ENCODE measurements at regions not wholly inside any gene's neighbourhood (a gene's known extent, or its start where the extent isn't known, plus 50 kb on each side); places are given as distances from the start of the nearest gene placed in this dataset.
"Not testable (repeated sequence)": the region's sequence is repeated elsewhere in the genome, so short reads cannot be mapped to it uniquely, and the experiment has no call there.

DNA sequence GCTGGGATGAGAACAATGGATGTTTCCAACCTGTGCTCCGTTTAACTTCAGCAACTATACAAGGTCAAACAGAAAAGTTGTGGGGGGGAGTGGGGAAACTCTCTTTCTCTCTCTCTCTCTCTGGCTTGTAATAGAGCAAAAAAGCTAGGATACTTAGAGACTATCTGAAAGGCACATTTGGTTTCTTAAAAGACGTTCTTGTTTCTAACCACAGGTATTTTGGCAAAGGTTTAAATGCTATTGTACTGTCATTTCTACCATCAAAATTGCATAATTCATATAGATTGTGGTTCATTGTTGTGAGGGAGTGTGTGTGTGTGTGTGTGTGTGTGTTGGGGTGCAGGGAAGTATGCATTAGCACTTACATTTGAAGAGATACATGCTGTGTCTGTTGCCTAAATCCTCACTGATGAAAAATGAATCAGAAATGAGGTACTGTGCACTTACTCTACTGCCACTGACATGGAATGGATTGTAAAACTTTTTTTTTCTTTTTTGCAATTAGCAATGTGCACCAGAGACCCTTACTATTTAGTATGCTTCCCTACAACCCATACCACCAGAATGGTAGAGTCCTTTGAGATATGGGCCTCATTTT is 841.0 kb upstream of the PIK3C3 start:
- DNase-seq: no peak

- no peak for DNase-seq
These were observed 855.6 kb upstream of the PIK3C3 start for GRCh38 chr18:41099451-41099850.

- DNase-seq: peak; percentile 84
These were observed 858.5 kb upstream of the PIK3C3 start for GRCh38 chr18:41096504-41096903.

GRCh38 chr18:41077076-41077475 is 878.0 kb upstream of the PIK3C3 start:
- no peak for DNase-seq

DNA sequence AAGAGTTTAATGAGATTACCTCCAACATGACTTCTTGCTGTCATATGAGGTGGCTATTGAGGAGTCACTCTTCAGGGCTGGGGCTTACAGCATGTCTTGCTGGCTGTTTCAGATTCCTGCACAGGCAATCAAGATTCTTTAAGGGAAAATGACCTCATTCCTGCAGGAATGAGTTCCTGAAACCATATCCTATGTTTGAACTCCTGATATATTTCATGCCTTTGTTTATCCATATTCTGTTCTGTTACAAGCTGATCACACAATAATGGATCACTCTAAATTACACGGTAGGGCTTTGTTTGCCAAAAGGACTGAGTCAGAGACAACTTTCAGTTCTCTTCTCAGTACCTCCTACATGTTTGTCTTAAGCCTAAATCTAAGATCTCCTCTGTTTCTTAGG is 879.8 kb upstream of the PIK3C3 start:
- DNase-seq: no peak

DNA sequence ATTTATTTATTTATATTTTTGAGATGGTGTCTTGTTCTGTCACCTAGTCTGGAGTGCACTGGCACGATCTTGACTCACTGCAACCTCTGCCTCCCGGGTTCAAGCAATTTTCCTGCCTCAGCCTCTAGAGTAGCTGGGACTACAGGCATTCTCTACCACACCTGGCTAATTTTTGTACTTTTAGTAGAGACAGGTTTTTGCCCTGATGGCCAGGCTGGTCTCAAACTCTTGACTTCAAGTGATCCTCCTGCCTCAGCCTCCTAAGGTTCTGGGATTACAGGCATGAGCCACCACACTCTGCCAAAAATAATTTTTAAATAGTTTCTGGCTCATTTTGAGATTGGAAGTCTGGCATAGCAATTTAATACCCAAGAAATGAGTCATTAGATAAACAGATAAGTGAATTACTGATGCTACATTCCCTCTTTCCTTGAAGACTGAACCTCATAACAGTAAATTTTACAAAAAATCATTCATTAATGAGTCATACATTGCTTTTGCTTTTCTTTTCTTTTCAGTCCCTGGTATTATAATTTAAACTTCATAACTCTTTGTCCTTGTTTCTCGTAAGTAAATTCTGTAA is 881.6 kb upstream of the PIK3C3 start:
- no peak for DNase-seq

GRCh38 chr18:41072946-41073345 is 882.1 kb upstream of the PIK3C3 start:
- no peak for DNase-seq

DNA sequence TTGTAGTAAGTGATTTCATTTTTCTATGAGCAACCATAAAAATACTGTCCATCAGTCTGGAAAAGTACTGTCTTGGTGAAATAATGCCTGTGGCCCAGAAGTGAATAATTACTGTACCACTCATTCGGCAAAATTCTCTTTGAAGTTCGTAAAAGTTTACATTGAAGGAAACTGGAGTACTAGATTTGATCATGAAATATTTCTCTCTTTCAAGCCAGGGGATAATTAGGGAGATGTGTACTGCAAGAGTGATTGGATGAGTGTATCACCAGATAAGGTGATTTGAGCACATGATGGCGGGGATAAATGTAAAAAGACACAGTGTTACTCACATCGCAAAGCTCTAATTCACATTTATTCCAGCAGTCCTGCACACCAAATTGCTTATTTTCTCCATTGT is 883.2 kb upstream of the PIK3C3 start:
- DNase-seq: no peak

DNA sequence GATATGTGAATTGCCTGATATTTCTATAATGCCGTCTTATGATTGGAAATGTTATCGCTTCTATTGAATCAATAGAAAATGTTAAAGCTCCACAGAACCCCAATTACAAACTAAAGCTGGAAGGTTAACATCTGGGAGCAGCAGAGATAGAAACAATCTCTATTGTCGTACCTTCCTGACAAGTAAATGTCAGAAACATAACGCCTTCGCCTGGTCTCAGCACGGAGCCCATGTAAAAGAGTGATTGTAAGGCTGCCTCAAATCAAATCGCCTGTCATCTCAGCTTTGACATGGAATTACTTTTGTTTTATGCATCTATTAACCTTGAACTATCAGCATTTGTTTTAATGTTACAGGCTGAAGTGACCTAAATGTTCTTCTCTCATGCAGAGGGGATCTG is 885.9 kb upstream of the PIK3C3 start:
- DNase-seq: no peak

DNA sequence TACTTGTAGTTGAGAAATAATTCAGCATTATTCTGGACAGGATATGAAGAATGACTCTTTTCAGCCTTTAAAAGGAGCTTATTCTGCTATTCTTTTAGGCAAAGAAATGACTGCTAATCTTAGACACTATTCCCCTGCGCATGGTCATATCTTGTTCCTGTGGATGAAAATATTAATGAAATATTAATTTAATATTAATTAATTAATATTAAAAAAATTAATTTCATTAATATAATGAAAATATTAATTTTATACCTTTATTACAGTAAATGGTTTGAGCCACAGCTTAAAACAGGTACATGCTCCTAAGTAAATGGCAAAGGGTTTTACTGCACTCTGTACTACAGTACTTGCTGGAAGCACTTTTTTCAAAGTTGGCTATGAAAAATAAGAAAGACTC is 890.1 kb upstream of the PIK3C3 start:
- no peak for DNase-seq

- DNase-seq: no peak
These were observed 894.1 kb upstream of the PIK3C3 start for GRCh38 chr18:41060967-41061366.

GRCh38 chr18:41059126-41059415 is 896.0 kb upstream of the PIK3C3 start:
- no peak for DNase-seq

GRCh38 chr18:41058351-41059125 is 896.5 kb upstream of the PIK3C3 start:
- no peak for DNase-seq

- no peak for DNase-seq
These were observed 902.4 kb upstream of the PIK3C3 start for GRCh38 chr18:41052625-41053024.

- DNase-seq: not testable (repeated sequence)
These were observed 908.8 kb upstream of the PIK3C3 start for GRCh38 chr18:41046250-41046649.

DNA sequence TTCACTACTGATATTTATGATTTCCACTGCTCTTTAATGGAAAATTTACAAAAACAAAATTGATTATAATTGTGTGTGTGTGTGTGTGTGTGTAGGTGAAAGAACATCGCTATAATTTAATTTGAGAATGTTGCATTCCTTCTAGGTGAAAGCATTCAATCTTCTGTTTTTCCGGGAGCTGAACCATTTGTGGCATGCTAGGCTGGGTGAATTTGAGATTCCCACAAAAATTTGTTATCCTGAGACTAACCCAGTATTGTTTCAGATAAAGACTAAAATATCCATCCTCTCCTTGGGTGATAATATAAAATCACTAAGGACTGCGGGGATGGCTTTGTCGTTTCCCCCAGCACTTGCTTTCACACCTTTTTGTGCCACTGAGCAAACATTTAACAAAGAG is 911.2 kb upstream of the PIK3C3 start:
- DNase-seq: no peak

GRCh38 chr18:41042866-41043265 is 912.2 kb upstream of the PIK3C3 start:
- no peak for DNase-seq

DNA sequence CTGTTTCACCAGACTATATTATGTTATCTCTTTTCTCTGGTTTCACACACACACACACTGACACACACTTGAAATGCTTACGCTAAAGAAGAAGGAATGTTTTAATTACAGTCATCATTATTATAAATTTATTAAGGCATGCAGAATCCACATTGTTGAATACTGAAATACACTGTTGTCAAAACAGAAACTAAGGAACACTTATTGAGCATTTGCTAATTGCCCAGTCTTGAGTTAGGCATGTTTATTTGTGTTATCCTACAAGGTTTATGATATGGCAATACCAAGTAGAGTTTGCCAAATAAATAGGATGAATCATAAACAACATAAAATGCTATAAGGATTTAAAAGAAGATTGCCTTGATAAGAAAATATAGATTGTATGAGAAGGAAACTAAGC is 917.0 kb upstream of the PIK3C3 start:
- no peak for DNase-seq

DNA sequence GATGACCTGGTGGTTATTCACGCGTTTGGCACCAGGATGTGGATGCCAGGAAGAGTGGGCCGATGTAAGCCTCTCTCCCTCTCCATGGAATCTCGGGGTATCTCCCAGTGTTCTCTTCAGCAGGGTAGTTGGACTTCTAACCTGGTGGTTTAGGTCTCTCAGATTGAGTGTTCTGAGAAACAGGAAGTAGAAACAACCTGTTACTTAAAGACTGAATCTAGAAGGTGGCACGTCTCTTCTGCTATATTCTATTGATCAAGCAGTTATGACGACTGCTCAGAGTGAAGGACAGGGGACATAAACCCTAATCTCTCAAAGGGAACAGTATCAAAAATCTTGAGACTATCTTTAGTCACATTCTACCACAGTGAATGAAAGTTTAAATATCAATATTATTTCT is 918.7 kb upstream of the PIK3C3 start:
- no peak for DNase-seq

DNA sequence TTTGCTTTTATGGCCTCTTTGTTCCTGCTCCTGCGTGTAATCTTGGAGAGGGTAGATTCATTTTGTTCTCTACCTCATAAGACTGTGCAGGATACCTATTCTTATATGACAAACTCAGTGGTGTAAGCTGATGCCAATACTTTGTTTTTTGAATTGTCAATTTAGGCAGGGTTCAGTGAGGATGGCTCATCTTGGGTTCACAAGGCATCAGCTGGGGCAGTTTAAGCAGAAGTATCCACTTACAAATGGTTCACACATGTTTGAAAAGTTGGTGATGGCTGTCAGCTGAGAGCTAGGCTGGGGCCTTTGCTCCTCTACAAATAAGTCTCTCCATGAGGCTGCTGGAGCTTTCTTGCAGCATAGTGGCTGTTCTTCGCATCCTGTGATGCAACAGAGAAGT is 920.6 kb upstream of the PIK3C3 start:
- DNase-seq: peak; percentile 27

DNA sequence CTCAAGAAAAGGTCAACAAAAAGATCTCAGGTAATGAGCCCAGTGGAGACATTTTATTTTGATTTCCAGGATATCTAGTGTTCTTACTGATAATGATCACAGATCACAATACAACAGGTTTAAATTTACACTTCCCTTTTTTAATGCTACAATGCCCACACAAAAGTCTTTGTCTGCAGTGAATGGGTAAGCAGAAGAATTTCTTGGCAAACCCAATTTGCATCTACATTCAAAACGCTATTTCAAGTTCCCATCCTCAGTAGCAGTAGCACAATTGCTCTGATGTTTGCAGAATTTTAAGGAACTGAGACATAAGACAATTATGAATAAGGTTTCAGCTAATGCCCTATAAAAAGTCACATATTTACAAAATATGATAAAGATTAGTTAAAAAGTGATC is 929.4 kb upstream of the PIK3C3 start:
- no peak for DNase-seq

DNA sequence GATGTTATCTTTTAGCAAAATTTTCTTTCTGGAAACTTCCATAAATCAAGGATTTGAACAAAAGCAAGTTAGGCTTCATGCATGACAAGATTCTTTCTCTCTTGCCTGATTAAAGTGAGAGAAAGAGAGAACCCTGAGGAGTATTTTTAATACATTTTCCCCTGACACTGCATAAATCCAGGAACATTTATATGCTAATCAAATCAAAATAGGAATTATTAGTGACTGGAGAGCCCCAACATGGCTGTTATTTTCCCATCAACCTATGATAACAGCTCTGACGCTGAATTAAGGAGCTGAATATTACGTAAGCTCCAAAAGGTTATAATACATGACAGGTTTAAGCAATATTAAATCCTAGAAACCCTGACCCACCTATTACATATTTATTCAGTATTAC is 930.2 kb upstream of the PIK3C3 start:
- no peak for DNase-seq

DNA sequence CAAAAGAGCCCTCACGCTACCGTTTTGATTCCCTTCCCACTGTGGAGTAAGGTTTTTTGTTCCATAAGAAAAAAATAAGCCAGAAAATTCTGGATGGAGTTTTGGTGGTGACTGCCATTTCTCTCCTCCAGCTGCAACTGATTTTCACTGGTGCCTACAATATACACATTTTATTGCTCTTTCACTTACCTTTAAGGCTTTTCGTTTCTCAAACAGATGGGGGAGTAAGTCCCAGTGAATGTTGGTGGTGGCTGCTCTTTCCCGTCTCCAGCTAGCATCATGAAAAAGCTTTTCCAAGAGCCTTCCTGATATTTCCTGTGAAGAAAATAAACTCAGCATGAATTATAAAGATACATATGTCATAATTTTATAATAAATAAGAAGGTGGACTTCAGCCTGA is 932.5 kb upstream of the PIK3C3 start:
- no peak for DNase-seq

DNA sequence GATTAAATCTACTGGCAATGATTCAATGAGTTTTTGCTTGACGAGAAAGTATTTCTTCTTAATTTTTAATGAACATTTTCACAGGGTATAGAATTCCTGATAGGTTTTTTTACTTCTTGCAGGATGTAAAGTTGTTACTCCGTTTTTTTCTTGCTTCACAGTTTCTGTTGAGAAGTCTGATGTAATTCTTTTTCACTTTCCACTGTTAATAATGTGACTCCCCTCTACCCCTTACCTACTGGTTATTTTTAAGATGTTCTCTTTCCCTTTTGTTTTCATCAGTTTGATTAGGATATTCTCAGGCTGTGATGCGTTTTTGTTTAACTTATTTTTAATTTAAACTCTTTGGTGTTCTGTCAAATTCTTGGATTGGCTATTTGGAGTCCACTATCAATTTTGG is 933.9 kb upstream of the PIK3C3 start:
- DNase-seq: no peak

DNA sequence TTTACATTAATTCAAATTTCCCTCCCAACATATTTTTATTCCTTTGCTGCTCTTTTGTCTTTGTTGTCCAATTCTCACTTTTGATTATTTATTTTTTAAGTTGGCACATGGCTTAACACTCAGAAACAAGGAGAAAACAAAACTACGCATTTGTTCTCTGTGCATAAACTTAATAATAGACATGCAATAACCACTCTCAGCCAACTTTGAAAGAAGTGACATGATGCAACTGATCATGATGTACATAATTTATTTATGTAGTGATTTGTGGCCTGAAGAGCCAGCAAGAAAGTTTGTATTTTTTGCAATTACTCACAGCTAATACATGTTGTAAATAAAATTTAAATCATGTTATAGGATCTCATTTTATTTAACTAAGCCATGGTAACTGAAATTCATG is 942.8 kb upstream of the PIK3C3 start:
- no peak for DNase-seq
